ENCODE measurements at regions not wholly inside any gene's neighbourhood (a gene's known extent, or its start where the extent isn't known, plus 50 kb on each side); places are given as distances from the start of the nearest gene placed in this dataset.

DNA sequence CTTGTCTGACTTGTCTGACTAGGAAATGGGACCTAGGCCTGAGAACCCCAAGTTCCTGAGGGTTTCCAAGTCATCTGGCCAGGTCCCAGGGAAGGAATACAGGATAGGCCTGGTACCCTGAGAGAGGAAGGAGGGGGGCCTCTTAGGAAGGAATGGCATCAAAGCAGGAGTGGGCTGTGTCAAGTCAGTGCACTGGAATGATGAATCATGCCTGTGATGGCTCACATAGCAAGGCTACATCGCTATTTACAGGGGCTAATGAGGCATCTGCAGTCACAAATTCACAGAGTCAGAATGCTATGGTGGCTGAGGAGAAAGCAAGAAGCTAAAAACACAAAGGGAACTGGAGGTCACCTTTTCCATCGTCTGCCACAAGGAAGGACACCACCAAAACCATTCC is 247.3 kb downstream of the NXPE2 start:
- intact Hi-C loops (cut with DNase I), result no loop called here
- H3K4me3 ChIP-seq, result no peak overlapping the region
- DNase-seq (no peak), ATAC-seq (no peak)
- H3K36me3 ChIP-seq (ENCODE audit: insufficient read depth in 1 of 2, low read depth in 1 of 2), result no peaks in the 10 kb centered on the region
- no peaks in the 10 kb centered on the region for H3K4me1 ChIP-seq
- no peaks in the 10 kb centered on the region for H3K27me3 ChIP-seq (ENCODE audit: insufficient read depth in 3 of 3, low read length in 2 of 3)
- TF ChIP-seq, protein P1, sequence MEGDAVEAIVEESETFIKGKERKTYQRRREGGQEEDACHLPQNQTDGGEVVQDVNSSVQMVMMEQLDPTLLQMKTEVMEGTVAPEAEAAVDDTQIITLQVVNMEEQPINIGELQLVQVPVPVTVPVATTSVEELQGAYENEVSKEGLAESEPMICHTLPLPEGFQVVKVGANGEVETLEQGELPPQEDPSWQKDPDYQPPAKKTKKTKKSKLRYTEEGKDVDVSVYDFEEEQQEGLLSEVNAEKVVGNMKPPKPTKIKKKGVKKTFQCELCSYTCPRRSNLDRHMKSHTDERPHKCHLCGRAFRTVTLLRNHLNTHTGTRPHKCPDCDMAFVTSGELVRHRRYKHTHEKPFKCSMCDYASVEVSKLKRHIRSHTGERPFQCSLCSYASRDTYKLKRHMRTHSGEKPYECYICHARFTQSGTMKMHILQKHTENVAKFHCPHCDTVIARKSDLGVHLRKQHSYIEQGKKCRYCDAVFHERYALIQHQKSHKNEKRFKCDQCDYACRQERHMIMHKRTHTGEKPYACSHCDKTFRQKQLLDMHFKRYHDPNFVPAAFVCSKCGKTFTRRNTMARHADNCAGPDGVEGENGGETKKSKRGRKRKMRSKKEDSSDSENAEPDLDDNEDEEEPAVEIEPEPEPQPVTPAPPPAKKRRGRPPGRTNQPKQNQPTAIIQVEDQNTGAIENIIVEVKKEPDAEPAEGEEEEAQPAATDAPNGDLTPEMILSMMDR (IDR thresholded peaks at IDR 0.05), result no peak
- H3K9me3 ChIP-seq, result no peaks in the 10 kb centered on the region
- no peak overlapping the region for H3K27ac ChIP-seq
- WGBS, 3 donors, result 65 to 75% (median 68%) methylated on average over 2 of the region's 2 CpGs

DNA sequence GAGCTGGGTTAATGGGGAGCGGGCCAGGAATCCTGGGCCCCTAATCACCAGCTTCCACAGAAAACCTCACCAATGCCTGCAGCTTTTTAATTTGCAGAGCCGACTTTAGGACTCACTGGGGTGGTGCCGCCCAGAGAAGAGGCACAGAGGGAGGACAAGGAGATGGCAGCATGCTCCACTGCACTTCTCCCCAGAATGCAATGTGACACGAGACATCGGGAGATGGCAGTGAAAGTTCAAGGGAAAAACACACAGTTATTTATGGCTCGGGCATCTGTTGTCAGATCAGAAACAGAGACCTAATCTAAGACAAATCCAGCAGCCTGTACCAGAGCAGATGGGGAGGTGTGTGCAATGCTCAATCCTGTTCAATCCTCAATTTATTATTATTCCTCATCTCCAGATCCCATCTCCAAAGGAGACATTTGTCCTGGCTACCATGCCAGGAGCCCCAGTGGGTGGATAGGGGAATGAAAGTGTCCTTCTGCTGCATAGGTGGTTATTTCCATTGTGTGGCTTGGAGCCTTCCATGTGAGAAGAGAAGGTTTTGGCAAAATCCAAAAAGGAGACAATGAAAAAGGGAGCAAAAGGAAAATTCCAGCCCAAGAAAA is 250.0 kb downstream of the NXPE2 start:
- WGBS, 3 donors, result 51 to 55% (median 53%) methylated on average over 6 of the region's 6 CpGs
- ATAC-seq, result no peak

DNA sequence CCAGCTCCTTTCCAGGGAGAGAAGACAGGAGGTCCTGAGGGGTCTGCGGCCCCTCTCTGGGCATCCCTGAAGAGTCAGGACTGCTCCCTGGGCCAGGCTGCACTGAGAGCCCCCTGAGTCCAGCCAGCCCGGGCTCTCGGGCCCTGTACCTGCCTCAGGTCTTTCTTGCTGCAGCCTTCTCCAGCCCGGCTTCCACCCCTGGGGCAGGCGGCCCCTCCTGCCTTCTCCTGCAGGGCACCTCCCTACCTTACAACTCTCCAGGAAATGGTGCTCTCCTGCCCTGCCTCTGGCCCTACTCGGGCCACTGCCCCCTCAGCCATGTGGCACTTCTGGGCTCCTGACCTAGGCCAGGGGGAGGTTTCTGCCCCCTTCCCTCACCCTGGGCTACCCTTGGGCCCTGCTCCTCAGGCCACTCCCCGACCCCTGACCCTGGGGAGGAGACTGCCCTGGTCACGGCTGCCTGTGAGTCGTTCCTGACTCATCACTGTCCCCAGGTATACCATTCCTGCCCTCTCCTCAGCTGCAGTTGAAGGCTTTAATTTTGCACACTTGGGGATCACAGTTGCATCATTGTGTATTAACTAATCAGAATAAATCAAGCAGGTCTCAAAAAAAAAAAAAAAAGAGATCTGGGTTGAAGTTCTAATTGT is 251.1 kb downstream of the NXPE2 start:
- H3K27me3 ChIP-seq (ENCODE audit: insufficient read depth in 3 of 3, low read length in 2 of 3), result no peaks in the 10 kb centered on the region
- peaks cover 7% of the 10 kb centered on the region for H3K9me3 ChIP-seq
- DNase-seq, result no peak
- H3K4me1 ChIP-seq, result no peaks in the 10 kb centered on the region
- WGBS, 3 donors, result 69 to 79% (median 71%) methylated on average over 8 to 9 of the region's 9 CpGs
- TF ChIP-seq, protein P1 (IDR thresholded peaks at IDR 0.05), result no peak
- no peak overlapping the region for H3K27ac ChIP-seq
- ATAC-seq, result no peak
- H3K36me3 ChIP-seq (ENCODE audit: insufficient read depth in 1 of 2, low read depth in 1 of 2), result no peaks in the 10 kb centered on the region
- no peak overlapping the region for H3K4me3 ChIP-seq
- intact Hi-C loops (cut with DNase I), result no loop called here

More for the DNA sequence above, 250.0 kb downstream of the NXPE2 start:
- Histone ChIP-seq H3K27me3 (ENCODE audit: insufficient read depth in 3 of 3, low read length in 2 of 3) (no peaks in the 10 kb centered on the region), H3K36me3 (ENCODE audit: insufficient read depth in 1 of 2, low read depth in 1 of 2) (no peaks in the 10 kb centered on the region), H3K4me1 (no peaks in the 10 kb centered on the region), H3K9me3 (peaks cover 6% of the 10 kb centered on the region), H3K27ac (no peak overlapping the region), H3K4me3 (no peak overlapping the region)
- intact Hi-C loops (cut with DNase I), result no loop called here
- no peak for DNase-seq
- TF ChIP-seq, protein P1 (IDR thresholded peaks at IDR 0.05), result no peak

DNA sequence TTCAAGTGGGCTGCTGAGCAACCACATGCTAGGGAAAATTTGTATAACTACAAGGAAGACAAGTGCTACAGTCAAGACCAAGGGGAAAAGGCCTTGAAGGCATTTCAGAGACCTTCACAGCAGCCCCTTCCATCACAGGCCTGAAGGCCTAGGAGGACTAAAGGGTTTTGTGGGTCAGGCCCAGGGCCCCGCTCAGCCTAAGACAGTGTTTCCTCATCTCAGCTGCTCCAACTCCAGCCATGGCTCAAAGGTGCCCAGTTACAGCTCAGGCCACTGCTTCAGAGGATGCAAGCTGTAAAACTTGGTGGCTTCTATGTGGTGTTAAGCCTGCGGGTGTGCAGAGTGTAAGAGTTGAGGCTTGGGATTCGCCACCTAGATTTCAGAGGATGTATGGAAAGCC is 260.5 kb downstream of the NXPE2 start:
- ATAC-seq, result no peak
- Histone ChIP-seq H3K4me3 (no peak overlapping the region), H3K27me3 (ENCODE audit: insufficient read depth in 3 of 3, low read length in 2 of 3) (no peaks in the 10 kb centered on the region), H3K36me3 (ENCODE audit: insufficient read depth in 1 of 2, low read depth in 1 of 2) (no peaks in the 10 kb centered on the region), H3K4me1 (no peaks in the 10 kb centered on the region), H3K9me3 (no peaks in the 10 kb centered on the region), H3K27ac (no peak overlapping the region)
- no peak for DNase-seq
- intact Hi-C loops (cut with DNase I), result no loop called here
- TF ChIP-seq, protein P1 (IDR thresholded peaks at IDR 0.05), result no peak
- WGBS, 3 donors, result 67 to 93% (median 79%) methylated on average over 3 of the region's 3 CpGs

DNA sequence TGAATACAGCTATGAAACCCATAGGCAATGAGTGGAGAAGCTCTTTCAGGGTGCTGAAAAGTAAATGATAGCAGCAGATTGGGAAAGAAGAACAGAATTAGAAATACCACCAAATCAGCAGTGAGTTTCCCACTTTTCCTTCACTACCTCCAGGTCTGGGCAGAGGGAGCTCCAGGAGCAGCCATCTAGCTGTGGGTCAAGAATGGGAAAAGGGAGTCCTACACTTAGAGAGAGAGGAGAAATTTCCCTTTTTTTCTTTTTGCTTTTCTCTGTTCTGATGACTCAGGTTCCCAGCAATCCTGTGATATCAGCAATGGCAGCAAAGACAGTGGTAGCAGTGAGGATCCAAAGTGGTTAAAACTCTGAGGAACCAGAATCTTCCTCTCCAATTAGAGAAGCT is 263.9 kb downstream of the NXPE2 start:
- Histone ChIP-seq H3K9me3 (no peaks in the 10 kb centered on the region), H3K27me3 (ENCODE audit: insufficient read depth in 3 of 3, low read length in 2 of 3) (no peaks in the 10 kb centered on the region), H3K4me1 (no peaks in the 10 kb centered on the region), H3K4me3 (no peak overlapping the region), H3K36me3 (ENCODE audit: insufficient read depth in 1 of 2, low read depth in 1 of 2) (no peaks in the 10 kb centered on the region), H3K27ac (no peak overlapping the region)
- ATAC-seq, result no peak
- TF ChIP-seq, protein P1 (IDR thresholded peaks at IDR 0.05), result no peak
- intact Hi-C loops (cut with DNase I), result no loop called here
- no peak for DNase-seq

All from psoas muscle (tissue), 7 donors.